ENCODE measurements at regions not wholly inside any gene's neighbourhood (a gene's known extent, or its start where the extent isn't known, plus 50 kb on each side); places are given as distances from the start of the nearest gene placed in this dataset.

- Histone ChIP-seq H3K36me3 (ENCODE audit: control insufficient read depth in 2 of 2, extremely low read depth in 1 of 2, insufficient read depth in 2 of 2, low read length in 2 of 2) (no peaks in the 10 kb centered on the region), H4K20me1 (replicated peaks; ENCODE audit: control insufficient read depth, extremely low read depth, insufficient read depth, low read length) (no peaks in the 10 kb centered on the region), H3K4me1 (ENCODE audit: control insufficient read depth, extremely low read depth, insufficient read depth, low read length) (no peaks in the 10 kb centered on the region), H3K4me3 (replicated peaks in 1 of 3; ENCODE audit: insufficient read depth in 1 of 3, low read depth in 1 of 3, low read length in 3 of 3) (no peak overlapping the region), H3K9me1 (replicated peaks; ENCODE audit: control insufficient read depth, extremely low read depth, insufficient read depth, low read length) (no peaks in the 10 kb centered on the region), H3K27me3 (ENCODE audit: control insufficient read depth in 2 of 2, insufficient read depth in 2 of 2, low read length in 2 of 2) (no peaks in the 10 kb centered on the region), H3K4me2 (ENCODE audit: insufficient read depth, low read length) (no peak overlapping the region), H3K79me2 (ENCODE audit: control insufficient read depth, insufficient read depth, low read length) (no peaks in the 10 kb centered on the region), H3K9ac (replicated peaks; ENCODE audit: extremely low read depth, insufficient read depth, low read length) (no peak overlapping the region), H3K27ac (ENCODE audit: insufficient read depth, low read depth, low read length) (no peak overlapping the region), H2AFZ (ENCODE audit: low read depth, low read length) (no peak overlapping the region), H3K9me3 (replicated peaks; ENCODE audit: control insufficient read depth, insufficient read depth, low read length) (peaks cover 3% of the 10 kb centered on the region)
- BruUV-seq (replicated peaks): no TSS peak
- intact Hi-C loops (cut with micrococcal nuclease): no loop called here
- CTCF ChIA-PET: no interaction called here
- no peak for DNase-seq (ENCODE audit: low read depth, low spot score)
- no peak for FAIRE-seq
- no peak for TF ChIP-seq FOS (IDR thresholded peaks at IDR 0.05; ENCODE audit: borderline replicate concordance, insufficient read depth, low read length)
- POLR2A ChIA-PET: no interaction called here
- dilution Hi-C loops (cut with MboI; ENCODE audit: extremely low pct_ligation_motif_present, low sequenced_read_pairs): no loop called here
These were observed 77.9 kb downstream of the SOX1 start for GRCh38 chr13:112144616-112145550.

GRCh38 chr13:112145551-112146360, 78.8 kb downstream of the SOX1 start:
- Histone ChIP-seq H3K79me2 (ENCODE audit: control insufficient read depth, insufficient read depth, low read length) (no peaks in the 10 kb centered on the region), H3K4me1 (ENCODE audit: control insufficient read depth, extremely low read depth, insufficient read depth, low read length) (no peaks in the 10 kb centered on the region), H3K4me3 (replicated peaks in 1 of 3; ENCODE audit: insufficient read depth in 1 of 3, low read depth in 1 of 3, low read length in 3 of 3) (no peak overlapping the region), H3K9ac (replicated peaks; ENCODE audit: extremely low read depth, insufficient read depth, low read length) (no peak overlapping the region), H3K36me3 (ENCODE audit: control insufficient read depth in 2 of 2, extremely low read depth in 1 of 2, insufficient read depth in 2 of 2, low read length in 2 of 2) (no peaks in the 10 kb centered on the region), H3K9me3 (replicated peaks; ENCODE audit: control insufficient read depth, insufficient read depth, low read length) (peaks cover 3% of the 10 kb centered on the region), H2AFZ (ENCODE audit: low read depth, low read length) (no peak overlapping the region), H3K9me1 (replicated peaks; ENCODE audit: control insufficient read depth, extremely low read depth, insufficient read depth, low read length) (no peaks in the 10 kb centered on the region), H3K27me3 (ENCODE audit: control insufficient read depth in 2 of 2, insufficient read depth in 2 of 2, low read length in 2 of 2) (no peaks in the 10 kb centered on the region), H3K4me2 (ENCODE audit: insufficient read depth, low read length) (no peak overlapping the region), H4K20me1 (replicated peaks; ENCODE audit: control insufficient read depth, extremely low read depth, insufficient read depth, low read length) (no peaks in the 10 kb centered on the region), H3K27ac (ENCODE audit: insufficient read depth, low read depth, low read length) (no peak overlapping the region)
- DNase-seq (ENCODE audit: low read depth, low spot score): no peak
- CTCF ChIA-PET: no interaction called here
- TF ChIP-seq GATA2 (IDR thresholded peaks at IDR 0.05; ENCODE audit: insufficient read depth, insufficient read length, low read depth, low read length) (no peak), EZH2 (IDR thresholded peaks at IDR 0.05; ENCODE audit: borderline replicate concordance, low read depth, low read length, severe bottlenecking) (no peak), JUN (IDR thresholded peaks at IDR 0.05; ENCODE audit: borderline replicate concordance, insufficient read depth, insufficient read length, low read depth) (no peak), POLR2AphosphoS5 (IDR thresholded peaks at IDR 0.05; ENCODE audit: insufficient read depth, low read depth, low read length) (no peak), MAX (IDR thresholded peaks at IDR 0.05; ENCODE audit: insufficient read depth, insufficient read length) (no peak), FOS (IDR thresholded peaks at IDR 0.05; ENCODE audit: borderline replicate concordance, insufficient read depth, low read length) (no peak), CTCF (IDR thresholded peaks at IDR 0.05; ENCODE audit: extremely low read depth in 1 of 2, insufficient read depth in 1 of 2, low read depth in 1 of 2, low read length in 2 of 2) (no peak), MYC (IDR thresholded peaks at IDR 0.05; ENCODE audit: low read depth, low read length) (no peak), POLR2A (IDR thresholded peaks at IDR 0.05; ENCODE audit: low read depth, low read length) (no peak)
- POLR2A ChIA-PET: no interaction called here
- no peak for FAIRE-seq
- BruUV-seq (replicated peaks): no TSS peak
- dilution Hi-C loops (cut with MboI; ENCODE audit: extremely low pct_ligation_motif_present, low sequenced_read_pairs): no loop called here
- intact Hi-C loops (cut with micrococcal nuclease): no loop called here
